ENCODE measurements at regions not wholly inside any gene's neighbourhood (a gene's known extent, or its start where the extent isn't known, plus 50 kb on each side); places are given as distances from the start of the nearest gene placed in this dataset.

DNA sequence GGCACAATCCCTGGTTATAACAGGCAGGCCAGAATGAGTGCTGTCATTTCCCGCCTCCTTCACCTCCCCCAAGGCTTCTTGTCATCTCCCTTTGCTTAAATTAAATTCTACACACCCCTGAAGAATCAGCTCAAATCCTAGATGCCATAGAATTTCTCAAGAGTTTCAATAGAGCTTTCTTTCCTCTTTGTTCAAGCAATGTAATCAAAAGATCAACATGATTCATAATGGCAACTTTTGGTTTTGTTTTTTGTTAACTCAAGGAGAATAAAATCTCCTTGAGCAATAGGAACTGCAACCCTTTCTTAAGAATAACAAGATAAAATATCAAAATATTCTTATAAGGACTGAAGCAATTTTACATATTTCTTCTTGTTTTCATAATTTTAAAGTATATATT lies 180.8 kb upstream of the CDK1 start:
- TF ChIP-seq, protein P1, sequence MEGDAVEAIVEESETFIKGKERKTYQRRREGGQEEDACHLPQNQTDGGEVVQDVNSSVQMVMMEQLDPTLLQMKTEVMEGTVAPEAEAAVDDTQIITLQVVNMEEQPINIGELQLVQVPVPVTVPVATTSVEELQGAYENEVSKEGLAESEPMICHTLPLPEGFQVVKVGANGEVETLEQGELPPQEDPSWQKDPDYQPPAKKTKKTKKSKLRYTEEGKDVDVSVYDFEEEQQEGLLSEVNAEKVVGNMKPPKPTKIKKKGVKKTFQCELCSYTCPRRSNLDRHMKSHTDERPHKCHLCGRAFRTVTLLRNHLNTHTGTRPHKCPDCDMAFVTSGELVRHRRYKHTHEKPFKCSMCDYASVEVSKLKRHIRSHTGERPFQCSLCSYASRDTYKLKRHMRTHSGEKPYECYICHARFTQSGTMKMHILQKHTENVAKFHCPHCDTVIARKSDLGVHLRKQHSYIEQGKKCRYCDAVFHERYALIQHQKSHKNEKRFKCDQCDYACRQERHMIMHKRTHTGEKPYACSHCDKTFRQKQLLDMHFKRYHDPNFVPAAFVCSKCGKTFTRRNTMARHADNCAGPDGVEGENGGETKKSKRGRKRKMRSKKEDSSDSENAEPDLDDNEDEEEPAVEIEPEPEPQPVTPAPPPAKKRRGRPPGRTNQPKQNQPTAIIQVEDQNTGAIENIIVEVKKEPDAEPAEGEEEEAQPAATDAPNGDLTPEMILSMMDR (IDR thresholded peaks at IDR 0.05), result no peak
- no peak for TF ChIP-seq POLR2A (IDR thresholded peaks at IDR 0.05)
